ENCODE measurements at regions not wholly inside any gene's neighbourhood (a gene's known extent, or its start where the extent isn't known, plus 50 kb on each side); places are given as distances from the start of the nearest gene placed in this dataset.
A peak's percentile ranks its signal among the peaks of the same experiment; 100 is the strongest.

DNA sequence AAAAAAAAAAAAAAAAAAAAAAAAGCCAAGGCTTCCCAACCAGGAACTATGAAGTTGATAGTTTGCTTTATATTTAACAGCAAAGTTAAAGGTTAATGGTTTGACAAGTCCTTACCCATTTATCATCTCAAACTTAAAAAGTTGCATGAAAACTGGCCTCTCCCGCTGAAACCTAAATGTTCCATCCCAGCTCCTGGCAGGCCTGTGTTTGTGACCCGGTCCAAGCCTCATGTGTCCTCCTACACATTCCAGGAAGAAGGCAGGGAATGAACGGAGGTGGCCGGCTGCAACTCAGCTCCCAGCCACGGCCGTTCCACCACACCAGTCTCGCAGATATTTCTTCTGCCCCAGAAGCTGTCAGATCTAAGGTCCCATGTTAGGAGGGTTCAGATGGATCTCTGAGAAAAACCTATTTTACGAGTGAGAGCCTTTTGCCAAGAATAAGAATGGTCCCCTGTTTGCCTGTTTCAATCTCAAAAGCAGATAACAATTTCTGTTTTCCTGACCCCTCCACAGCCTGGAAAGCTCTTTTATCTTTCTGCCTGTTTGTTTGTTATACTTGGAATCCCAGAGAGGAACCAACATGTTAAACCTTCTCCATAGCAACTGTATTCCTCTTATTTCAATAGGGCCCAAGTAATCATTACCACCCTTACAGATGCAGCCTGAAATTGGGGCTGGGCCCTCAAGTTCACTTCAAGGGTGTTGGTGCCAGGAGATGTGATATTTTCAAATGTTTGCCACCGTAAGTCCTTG lies 56.5 kb downstream of the KCTD12 start:
- Mint-ChIP-seq H3K9me3 (no peaks in the 10 kb centered on the region), H3K36me3 (ENCODE audit: low read depth) (no peaks in the 10 kb centered on the region), H3K4me1 (peaks cover 51% of the 10 kb centered on the region), H3K4me3 (peak overlapping the region in 2 of 3 experiments; percentile 39 to 43), H3K27me3 (ENCODE audit: low read depth) (peaks cover 3% of the 10 kb centered on the region), H3K27ac (peak overlapping the region; percentile 92 to 98 (median 96))
- TF ChIP-seq, protein P1, sequence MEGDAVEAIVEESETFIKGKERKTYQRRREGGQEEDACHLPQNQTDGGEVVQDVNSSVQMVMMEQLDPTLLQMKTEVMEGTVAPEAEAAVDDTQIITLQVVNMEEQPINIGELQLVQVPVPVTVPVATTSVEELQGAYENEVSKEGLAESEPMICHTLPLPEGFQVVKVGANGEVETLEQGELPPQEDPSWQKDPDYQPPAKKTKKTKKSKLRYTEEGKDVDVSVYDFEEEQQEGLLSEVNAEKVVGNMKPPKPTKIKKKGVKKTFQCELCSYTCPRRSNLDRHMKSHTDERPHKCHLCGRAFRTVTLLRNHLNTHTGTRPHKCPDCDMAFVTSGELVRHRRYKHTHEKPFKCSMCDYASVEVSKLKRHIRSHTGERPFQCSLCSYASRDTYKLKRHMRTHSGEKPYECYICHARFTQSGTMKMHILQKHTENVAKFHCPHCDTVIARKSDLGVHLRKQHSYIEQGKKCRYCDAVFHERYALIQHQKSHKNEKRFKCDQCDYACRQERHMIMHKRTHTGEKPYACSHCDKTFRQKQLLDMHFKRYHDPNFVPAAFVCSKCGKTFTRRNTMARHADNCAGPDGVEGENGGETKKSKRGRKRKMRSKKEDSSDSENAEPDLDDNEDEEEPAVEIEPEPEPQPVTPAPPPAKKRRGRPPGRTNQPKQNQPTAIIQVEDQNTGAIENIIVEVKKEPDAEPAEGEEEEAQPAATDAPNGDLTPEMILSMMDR (IDR thresholded peaks at IDR 0.05; ENCODE audit: unreplicated experiment in 3 of 3): no peak

DNA sequence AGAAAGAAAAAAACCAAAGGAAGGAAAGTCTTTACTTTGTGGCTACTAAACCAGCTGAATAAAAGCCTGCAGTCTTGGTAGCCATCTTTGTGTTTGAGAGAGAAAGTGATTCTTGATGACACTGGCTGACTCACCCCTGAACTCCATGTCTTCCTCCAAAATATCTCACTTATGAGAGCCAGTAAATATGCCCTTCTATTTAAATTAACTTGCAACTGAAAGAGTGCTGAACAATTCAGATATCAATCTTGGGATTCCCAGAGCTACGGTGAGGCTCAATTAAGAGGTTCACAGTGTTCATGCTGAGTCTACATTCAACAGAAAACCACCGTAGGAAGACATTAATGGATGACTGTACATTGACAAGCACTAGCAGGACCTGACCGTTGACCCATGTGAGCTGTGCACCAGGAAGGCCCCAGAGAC lies 57.9 kb downstream of the KCTD12 start:
- H3K27me3 Mint-ChIP-seq (ENCODE audit: low read depth): peaks cover 3% of the 10 kb centered on the region
- H3K9me3 Mint-ChIP-seq: no peaks in the 10 kb centered on the region
- TF ChIP-seq, protein P1 (IDR thresholded peaks at IDR 0.05; ENCODE audit: unreplicated experiment in 3 of 3): no peak
- H3K4me1 Mint-ChIP-seq: peaks cover 51% of the 10 kb centered on the region
- H3K4me3 Mint-ChIP-seq: no peak overlapping the region
- peak overlapping the region in 2 of 3 experiments; percentile 92 to 98 for H3K27ac Mint-ChIP-seq
- no peaks in the 10 kb centered on the region for H3K36me3 Mint-ChIP-seq (ENCODE audit: low read depth)

DNA sequence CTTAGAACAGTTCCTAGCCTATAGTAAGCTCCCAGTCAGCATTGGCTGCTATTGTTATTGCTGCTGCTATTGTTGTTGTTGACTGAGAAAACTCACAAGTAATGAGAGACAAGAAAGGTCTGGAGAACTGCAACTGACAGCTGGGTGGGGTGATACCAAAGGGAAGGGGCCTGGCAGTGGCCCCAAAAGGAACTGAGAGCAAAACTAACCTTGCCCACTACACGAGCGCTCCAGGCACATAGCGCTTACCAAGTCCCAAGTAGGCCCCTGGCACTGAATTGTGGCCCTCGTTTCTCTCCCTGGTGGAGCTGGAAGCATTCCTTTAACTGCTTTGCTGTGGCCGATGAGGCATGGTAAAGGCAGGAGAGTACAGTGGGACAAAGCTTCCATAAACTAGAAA lies 59.7 kb downstream of the KCTD12 start:
- Mint-ChIP-seq H3K4me1 (peaks cover 42% of the 10 kb centered on the region), H3K4me3 (no peak overlapping the region), H3K27me3 (ENCODE audit: low read depth) (no peaks in the 10 kb centered on the region), H3K9me3 (no peaks in the 10 kb centered on the region), H3K27ac (peak overlapping the region in 2 of 3 experiments; percentile 18 to 87), H3K36me3 (ENCODE audit: low read depth) (no peaks in the 10 kb centered on the region)
- TF ChIP-seq, protein P1 (IDR thresholded peaks at IDR 0.05; ENCODE audit: unreplicated experiment in 3 of 3): no peak

DNA sequence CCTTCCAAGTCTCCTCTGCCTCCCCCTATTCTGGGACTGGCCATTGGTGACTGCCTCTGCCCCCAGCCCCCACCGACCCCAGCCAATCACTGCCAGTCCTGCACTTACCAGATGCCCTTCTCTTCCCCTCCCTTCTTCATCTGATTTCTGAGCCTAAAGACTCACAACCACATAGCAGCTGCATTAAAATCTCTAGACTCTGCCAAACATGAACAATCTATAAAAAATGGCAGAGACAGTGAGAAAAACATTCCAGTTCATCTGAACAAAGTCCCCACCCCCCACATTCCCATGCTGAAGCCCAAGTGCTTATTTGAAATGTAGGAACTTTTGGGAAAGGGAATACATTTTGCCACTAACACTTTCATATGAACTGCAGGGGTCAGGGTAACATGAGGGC lies 60.8 kb downstream of the KCTD12 start:
- H3K27ac Mint-ChIP-seq: peak overlapping the region; percentile 62 to 87 (median 79)
- H3K36me3 Mint-ChIP-seq (ENCODE audit: low read depth): no peaks in the 10 kb centered on the region
- H3K27me3 Mint-ChIP-seq (ENCODE audit: low read depth): no peaks in the 10 kb centered on the region
- H3K4me3 Mint-ChIP-seq: no peak overlapping the region
- H3K9me3 Mint-ChIP-seq: no peaks in the 10 kb centered on the region
- TF ChIP-seq, protein P1 (IDR thresholded peaks at IDR 0.05; ENCODE audit: unreplicated experiment in 3 of 3): no peak
- peaks cover 40% of the 10 kb centered on the region for H3K4me1 Mint-ChIP-seq

DNA sequence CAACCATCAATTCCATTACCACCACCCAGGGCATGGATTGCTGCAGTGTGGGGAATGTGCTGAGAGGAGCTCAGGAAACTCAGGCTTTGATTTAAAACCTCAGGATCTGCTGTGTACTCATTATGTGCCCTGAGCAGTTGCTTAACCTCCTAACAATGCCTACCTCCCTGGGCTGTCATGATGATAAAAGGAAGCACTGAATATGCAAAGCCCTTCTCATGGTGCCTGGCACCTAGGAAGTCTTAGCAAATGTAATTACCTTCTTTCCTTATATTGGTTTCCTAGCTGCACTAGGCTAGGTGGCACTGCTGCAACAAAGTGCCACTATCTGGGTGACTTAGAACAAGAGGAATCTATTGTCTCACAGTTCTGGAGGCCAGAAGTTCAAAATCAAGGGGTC lies 62.2 kb downstream of the KCTD12 start:
- TF ChIP-seq, protein P1 (IDR thresholded peaks at IDR 0.05; ENCODE audit: unreplicated experiment in 3 of 3): no peak
- Mint-ChIP-seq H3K36me3 (ENCODE audit: low read depth) (no peaks in the 10 kb centered on the region), H3K27me3 (ENCODE audit: low read depth) (no peaks in the 10 kb centered on the region), H3K27ac (no peak overlapping the region), H3K9me3 (no peaks in the 10 kb centered on the region), H3K4me1 (peaks cover 27% of the 10 kb centered on the region), H3K4me3 (no peak overlapping the region)
